Activated CD8-positive, alpha-beta memory T cell treated with anti-CD3 and anti-CD28 coated beads, Interleukin-2, amount 50 U/mL, for 48 hours (primary cell): ENCODE measurements at regions not wholly inside any gene's neighbourhood (a gene's known extent, or its start where the extent isn't known, plus 50 kb on each side); places are given as distances from the start of the nearest gene placed in this dataset.
"Not testable (repeated sequence)": the region's sequence is repeated elsewhere in the genome, so short reads cannot be mapped to it uniquely, and the experiment has no call there.

Experiments
- DNase-seq: peaks from one replicate; pipeline ENCODE4 v3.0.0-alpha.2; 2020

DNA sequence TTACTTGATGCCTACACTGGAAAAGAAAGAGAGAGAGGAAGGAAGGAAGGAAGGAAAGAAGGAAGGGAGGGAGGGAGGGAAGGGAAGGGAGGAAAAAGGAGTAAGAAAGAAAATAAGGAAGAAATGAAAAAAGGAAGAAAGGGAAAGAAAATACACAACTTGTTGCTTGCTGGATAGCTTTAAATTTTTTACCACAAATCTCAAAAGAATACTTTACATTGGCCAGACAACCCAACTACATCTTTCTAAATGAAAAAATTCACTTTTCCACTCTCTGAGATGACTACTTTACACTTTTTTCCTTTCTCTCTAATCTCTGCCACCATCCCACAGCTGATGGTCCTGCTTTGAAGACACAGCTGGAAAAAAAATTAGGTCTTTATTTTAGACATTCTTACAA is 228.9 kb upstream of the FAM78B start:
- DNase-seq = no peak

DNA sequence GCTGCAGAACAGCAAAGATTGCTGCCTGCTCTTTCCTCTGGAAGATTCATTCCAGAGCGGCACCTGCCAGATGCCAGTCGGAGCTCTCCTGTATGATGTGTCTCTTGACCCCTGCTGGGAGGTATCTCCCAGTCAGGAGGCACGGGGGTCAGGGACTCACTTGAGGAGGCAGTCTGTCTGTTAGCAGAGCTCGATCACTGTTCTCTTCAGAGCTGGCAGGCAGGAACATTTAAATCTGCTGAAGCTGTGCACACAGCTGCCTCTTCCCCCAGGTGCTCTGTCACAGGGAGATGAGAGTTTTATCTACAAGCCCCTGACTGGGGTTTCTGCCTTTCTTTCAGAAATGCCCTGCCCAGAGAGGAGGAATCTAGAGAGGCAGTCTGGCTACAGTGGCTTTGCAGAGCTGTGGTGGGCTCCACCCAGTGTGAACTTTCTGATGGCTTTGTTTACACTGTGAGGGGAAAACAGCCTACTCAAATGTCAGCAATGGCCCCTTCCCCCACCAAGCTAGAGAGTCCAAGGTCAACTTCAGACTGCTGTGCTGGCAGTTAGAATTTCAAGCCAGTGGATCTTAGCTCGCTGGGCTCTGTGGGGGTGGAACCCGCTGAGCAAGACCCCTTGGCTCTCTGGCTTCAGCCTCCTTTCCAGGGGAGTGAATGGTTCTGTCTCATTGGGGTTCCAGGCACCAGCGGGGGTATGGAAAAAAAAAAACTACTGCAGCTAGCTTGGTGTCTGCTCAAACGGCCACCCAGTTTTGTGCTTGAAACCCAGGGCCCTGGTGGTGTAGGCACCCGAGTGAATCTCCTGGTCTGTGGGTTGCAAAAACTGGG is 242.7 kb upstream of the FAM78B start:
- not testable (repeated sequence) for DNase-seq

DNA sequence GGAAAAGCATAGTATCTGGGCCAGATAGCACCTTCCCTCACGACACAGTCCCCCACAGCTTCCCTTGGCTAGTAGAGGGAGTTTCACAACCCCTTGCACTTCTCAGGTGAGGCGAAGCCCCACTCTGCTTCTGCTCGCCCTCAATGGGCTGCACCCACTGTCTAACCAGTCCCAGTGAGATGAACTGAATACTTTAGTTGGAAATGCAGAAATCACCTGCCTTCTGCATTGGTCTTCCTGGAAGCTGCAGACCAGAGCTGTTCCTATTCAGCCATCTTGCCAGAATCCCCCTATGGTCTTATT is 243.2 kb upstream of the FAM78B start:
- DNase-seq = no peak

DNA sequence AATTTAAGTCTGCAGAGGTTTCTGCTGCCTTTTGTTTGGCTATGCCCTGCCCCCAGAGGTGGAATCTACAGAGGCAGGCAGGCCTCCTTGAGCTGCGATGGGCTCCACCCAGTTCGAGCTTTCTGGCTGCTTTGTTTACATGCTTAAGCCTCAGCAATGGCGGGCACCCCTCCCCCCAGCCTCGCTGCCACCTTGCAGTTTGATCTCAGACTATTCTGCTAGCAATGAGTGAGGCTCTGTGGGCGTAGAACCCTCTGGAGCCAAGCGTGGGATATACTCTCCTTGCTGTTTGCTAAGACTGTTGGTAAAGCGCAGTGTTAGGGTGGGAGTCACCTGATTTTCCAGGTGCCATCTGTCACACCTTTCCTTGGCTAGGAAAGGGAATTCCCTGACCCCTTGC is 250.0 kb upstream of the FAM78B start:
- DNase-seq = not testable (repeated sequence)

DNA sequence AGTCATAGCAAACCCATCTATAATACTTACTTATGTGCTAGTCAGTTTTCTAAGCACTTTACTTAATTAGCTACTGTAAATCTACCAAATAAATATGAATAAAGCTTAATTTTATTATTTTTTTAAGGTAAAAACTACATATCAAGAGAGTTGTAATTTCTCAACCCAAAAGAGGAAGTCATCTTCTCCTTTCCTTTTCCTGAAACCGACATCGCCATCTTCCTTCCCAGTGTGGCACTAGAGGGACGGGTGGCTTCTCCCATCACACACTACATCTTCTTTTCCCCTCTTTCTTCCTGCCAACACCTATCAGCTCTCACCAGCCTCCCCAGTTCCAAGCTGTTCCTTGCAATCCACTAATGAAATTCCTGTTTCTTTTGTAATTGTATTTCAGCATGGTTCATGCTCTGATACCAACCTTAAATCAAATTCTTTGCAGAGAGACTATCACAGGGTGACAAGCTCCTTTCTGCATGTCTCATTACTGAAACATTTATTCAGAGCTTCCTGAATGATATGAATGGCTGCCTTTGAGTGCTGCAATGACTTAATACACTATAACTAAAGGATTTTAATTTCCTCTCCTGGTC is 251.6 kb upstream of the FAM78B start:
- no peak for DNase-seq

DNA sequence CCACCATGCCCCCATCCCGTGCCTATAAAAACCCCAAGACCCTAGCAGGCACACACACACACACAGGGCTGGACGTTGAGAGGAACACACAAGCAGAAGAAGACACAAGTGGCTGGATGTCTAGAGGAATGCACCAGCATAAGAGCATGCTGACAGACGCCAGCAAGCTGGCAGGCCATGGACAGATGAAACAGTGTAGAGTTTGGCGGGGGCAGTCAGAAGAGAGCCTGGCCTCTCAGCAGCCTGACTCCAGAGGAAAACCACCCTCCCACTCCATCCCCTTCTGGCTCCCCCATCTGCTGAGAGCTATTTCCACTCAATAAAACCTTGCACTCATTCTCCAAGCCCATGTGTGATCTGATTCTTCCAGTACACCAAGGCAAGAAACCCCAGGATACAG is 255.8 kb upstream of the FAM78B start:
- DNase-seq = not testable (repeated sequence)

DNA sequence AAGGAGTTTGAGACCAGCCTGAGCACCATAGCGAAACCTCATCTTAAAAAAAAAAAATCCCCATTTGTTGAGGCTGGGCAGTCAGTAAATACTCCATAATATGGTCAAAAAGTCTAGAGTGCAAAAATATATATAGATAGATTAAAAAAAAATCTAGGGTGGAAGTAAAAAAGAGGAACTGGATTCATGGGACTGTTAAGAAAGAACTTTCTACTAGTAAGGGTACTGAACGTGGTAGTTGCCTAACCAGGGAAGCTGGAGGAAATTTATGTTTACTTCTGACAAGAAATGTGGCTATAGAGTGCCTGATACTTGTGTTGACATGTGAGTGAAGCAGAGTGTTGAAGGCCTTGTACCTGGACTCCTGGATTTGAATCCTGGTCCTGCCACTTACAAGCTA is 265.9 kb upstream of the FAM78B start:
- DNase-seq = no peak

DNA sequence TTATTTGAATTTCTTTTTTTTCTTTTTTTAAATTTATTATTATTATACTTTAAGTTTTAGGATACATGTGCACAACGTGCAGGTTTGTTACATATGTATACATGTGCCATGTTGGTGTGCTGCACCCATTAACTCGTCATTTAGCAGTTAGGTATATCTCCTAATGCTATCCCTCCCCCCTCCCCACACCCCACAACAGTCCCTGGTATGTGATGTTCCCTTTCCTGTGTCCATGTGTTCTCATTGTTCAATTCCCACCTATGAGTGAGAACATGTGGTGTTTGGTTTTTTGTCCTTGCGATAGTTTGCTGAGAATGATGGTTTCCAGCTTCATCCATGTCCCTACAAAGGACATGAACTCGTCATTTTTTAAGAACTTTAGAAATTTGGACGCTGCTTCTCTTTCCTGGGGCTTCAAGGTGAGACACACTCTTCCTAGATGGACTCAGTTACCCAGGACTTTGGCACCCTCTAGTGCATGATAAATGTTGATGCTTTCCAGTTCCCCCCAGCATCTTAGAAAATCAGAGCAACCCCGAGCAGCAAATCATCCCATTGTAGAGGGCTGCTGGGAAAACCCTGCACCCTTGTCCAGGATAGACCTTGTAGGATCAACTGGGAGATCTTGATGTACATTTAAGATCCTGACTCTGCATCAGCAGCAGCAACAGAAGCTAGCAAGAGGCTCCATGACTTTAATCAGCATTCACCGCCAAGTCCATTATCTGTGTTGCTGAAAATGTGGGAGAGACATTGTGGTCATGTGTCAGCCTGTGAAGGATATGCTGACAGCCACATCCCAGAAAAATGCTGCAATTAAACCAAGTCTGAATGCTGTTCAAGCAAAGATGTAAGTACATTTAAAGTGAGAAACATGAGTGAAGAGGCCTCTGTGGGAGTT is 266.9 kb upstream of the FAM78B start:
- not testable (repeated sequence) for DNase-seq

DNA sequence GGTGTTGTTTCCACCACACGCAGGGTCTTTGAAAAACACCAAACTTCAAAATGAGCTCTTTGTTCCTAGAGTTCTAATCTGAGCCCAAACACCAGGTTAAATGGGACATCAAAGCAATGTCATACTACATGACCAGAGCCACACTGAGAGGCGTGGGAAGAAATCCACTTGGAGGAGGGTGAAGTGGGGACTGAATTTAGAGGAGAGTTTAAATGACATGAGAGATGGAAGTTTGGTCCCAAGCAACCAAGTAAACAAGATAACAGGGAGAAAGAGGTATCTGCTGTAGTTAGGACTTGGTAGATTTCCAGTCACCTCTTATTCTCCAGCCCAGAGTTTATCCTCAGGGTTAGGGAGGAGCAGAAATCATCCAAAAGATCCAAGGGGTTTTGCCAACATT is 290.9 kb upstream of the FAM78B start:
- DNase-seq = no peak

DNA sequence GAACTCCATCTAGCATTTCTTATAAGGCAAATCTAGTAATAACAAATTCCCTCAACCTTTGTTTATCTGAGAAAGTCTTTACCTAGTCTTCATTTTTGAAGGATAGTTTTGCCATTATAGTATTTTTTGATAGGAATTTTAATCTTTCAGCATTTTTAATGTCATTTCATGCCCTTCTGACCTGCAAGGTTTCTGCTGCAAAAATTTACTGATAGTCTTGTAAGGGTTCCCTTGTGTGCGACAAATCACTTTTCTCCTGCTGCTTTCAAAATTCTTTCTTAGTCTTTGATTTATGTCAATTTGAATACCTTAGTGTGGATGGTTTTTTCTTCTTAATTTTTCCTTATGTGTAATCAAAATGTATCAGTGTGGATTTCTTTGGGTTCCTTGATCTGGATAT is 297.5 kb upstream of the FAM78B start:
- DNase-seq = no peak

DNA sequence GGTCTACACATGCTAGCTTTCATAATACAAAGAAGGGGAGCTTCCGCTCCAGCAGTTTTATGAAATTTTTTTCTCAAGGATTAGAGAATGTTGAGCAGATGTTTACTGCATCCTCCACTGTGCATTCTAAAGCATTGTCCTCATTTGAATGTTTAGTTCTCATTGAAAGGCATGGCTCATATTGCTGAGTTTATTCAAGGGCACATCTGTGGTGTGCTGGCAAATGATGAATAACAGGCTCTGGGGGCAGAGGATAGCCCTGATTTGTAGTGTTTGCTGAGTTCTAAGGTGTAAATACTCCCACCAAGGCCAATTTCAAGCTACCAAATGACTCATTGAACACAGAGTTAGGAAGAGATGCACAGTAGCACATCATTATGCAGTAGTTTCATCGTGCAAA is 303.2 kb upstream of the FAM78B start:
- DNase-seq = no peak

DNA sequence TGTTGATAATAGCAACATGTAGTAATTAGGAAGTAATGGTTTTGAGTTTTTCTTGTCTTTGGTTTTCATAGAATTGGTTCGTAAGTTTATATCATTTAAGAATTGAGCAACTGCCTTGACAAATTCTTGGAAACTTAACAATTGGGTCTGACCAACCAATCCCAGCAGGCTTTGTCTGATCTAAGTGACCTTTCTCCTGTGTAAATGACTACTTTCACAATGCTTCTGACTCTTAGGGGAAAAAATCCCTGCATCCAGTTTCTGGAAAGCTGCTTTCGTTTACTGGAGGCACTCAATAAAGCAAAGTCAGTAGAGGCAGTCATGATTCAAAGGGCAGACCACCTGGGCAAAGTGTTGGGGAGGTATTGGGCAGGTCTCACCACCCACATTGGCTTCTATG is 303.6 kb upstream of the FAM78B start:
- DNase-seq = no peak

DNA sequence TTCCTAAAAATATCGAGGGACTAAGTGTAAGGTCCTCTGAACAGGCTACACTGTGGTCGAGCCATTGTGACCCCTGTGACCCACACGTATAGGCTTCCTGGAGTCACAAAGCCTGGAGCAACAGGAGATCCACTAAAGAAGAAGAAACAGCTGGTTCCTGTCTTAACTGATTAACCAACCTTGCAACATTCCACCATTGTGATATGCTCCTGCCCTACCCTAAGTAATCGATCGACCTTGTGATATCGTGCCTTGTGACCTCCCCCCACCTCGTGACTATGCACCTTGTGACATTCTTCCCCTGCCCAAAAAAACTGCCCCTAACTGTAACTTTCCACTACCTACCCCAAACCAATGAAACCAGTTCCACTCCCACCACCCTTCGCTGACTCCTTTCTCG is 304.6 kb upstream of the FAM78B start:
- DNase-seq = no peak

DNA sequence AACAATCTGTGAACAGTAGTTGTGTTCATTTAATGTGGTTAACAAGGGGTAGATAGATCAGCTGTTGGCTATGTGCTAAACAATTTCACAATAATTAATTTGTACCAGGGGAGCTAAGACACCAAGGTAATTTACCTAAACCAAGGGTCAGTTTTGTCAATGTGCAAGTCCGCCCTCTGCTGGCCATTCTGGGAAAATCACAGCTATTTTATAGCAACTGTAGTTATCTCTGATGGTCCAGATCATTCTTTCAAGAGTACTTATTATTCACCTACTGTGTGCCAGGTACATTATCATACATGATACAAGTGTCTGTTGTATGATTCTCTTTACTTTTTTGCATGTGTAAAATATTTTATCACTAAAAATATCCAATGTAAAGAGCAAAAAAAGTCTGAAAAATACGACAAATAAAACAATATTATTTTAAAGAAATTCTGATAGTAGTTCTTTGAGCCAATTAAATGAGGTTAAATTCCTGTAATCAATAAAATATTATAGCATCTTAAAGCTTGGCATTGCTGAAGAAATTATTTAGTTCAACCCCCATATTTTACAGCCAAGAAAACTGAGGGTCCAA is 312.3 kb upstream of the FAM78B start:
- DNase-seq = peak; percentile 76

DNA sequence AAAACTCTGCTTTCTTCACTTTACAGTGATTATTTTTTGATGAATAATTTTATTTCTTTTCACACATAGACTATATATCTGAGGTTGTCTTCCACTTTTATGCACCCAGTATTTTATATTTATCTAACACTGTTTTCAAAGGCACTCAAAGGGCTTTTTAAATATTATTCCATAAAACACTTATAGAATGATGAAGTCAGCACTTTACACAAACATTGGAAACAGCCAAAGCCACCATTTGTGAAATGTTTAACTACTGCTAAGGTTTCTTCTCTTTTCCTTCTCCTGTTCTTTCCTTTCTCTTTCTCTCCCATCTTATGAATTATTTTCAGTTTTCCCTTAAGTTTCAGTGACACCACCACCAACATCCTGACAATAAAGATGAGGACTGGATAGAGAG is 317.7 kb upstream of the FAM78B start:
- DNase-seq = no peak

DNA sequence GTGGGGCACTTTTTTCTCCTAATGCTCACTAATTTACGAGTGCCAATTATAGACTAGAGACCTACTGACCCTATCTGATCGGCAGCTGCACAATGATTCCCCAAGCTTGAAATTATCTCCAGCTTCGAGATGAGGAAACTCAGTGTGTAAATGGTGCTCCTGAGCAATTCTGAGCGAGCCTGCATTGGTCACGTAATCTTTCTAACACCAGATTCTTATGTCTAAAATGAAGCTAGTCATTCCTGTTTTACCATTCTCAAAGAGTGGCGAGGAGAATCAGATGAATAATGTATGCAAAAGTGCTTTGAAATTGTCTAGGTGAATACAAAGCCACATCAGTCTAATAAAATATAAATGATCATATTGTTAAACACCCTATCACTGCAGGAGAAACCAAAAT is 318.1 kb upstream of the FAM78B start:
- no peak for DNase-seq

DNA sequence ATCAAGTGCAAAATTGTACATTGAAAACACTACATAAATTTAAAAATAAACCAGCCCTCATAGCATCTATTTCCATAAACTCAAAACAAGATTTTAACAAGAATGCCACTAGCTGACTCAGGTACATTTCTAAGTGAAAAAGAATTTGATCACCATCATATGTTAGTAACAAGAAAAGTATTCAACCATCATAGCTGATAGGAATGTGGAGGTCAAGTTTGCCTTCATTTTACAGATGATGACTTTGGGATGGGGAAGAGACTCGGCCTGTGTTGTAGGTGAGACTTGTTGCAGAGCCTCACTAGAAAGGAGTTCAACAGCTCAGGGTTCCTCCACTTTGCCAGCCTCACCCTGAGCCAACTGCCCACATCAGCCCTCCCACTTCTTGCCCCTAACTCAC is 318.8 kb upstream of the FAM78B start:
- no peak for DNase-seq

DNA sequence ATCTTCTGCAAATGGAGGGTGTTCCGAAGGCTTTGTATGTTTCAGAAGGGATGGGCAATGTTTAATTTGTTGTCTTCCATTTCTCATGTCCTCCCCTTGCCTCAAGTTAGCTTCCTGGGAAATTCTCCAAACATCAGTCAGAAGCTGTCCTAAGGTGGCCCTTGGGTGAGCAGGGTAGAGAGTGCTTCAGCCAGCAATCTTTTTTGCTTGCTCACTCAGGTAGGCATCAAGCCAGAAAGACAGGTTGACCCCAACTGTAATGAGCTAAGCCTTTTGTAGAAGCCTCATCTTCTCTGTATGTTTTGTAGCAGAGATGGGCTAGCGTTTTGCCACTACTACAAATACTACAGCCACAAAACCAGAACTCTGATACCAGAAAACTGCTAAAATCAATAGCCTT is 321.5 kb upstream of the FAM78B start:
- DNase-seq = no peak

DNA sequence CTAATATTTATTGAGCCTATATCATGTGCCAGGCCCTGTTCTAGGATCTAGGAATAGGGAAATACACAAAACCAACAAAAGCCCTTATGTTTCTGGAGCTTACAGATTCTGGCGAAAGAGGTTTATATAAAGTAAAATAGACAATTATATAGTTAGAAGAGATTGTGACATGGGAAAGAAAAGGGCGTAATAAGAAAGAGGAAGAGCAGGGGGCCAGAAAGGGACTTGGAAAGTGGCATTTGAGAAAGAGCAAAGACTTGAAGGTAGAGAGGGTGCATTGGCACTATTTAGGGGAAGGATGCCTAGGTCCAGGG is 322.5 kb upstream of the FAM78B start:
- DNase-seq = no peak

DNA sequence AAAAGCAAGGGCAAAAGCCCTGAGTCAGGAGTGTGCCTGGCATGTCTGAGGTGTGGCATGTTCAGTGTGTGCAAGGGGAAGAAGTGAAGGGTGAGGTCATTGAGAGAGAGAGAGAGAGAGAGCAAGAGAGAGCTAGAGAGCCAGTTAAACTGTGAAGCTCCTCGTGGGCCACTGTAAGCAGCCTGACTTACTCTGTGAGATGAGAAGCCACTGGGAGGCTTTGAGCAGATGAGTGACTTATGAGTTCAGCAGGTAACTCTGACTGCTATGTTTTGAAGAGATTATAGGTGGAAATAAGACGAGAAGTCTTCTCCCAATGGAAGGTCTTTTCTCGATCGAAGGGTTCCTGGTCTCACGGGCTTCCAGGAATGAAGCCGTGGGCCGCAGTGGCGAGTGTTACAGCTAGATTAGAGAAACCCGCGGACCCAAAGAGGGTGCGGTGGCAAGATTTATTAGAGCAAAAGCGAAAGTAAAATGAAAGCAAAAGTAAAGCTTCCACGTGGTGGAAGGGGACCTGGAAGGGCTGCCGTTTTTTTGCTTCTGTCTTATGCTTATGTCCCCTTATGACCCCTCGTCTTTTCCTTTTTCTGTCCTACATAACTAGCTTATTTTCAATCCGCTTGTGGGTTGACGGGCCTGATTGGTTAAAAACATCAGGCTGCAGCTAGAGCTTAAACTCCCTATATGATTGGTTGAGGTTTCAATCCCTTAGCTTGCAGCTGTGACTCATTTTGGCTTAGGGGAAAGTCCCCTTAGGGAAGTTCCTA is 323.1 kb upstream of the FAM78B start:
- peak; percentile 71 for DNase-seq

DNA sequence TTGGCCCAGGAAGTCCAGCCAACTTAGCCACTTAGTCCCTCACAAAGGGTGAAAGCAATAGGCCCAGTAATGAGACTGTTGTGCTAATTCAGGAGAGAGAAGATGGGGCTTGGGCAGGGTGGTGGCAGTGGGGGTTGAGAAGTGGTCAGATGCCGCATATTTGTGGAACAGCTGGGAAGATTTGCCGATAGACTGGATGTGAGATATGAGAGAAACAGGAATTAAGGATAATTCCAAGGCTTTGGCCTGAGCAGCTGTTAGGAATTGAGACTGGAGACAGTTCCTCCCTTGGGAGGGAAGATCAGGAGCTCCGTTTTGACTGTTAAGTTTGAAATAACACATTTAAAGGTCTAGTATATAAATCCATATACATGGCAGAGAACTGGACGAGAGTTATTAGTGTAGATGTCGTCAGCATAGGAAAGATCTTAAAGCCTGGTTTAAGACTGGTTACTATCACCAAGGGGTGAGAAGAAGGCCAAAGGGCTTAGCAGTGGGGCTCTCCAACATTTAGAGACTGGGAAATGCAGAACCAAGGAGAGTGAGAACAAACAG is 323.7 kb upstream of the FAM78B start:
- DNase-seq = no peak

DNA sequence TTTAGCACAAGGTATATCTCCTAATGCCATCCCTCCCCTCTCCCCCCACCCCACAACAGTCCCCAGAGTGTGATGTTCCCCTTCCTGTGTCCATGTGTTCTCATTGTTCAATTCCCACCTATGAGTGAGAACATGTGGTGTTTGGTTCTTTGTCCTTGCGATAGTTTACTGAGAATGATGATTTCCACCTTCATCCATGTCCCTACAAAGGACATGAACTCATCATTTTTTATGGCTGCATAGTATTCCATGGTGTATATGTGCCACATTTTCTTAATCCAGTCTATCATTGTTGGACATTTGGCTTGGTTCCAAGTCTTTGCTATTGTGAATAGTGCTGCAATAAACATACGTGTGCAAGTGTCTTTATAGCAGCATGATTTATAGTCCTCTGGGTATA is 327.0 kb upstream of the FAM78B start:
- not testable (repeated sequence) for DNase-seq

DNA sequence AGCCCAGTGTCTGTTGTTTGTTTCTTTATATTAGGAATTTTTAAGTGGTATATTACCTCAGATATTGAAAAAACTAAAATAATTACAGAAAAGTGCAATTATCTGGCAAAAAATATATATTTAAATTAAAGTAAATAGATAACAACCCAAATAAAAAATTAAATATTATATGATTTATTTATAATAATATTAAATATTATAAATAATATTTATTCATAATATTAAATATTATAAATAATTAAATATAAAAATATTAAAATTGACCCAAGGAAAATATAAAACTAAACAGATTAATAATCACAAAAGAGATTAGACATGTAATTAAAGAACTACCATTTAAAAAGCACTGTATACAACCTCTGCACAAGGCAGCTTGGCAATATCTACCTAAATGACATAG is 331.9 kb upstream of the POGK start:
- no peak for DNase-seq
